ENCODE measurements at regions not wholly inside any gene's neighbourhood (a gene's known extent, or its start where the extent isn't known, plus 50 kb on each side); places are given as distances from the start of the nearest gene placed in this dataset.
"Not testable (repeated sequence)": the region's sequence is repeated elsewhere in the genome, so short reads cannot be mapped to it uniquely, and the experiment has no call there.

GRCh38 chr11:122604621-122605020 lies 50.9 kb upstream of the UBASH3B start:
- DNase-seq: no peak

GRCh38 chr11:122601141-122602125 lies 54.1 kb upstream of the UBASH3B start:
- no peak for DNase-seq

- no peak for DNase-seq
These were observed 55.2 kb upstream of the UBASH3B start for GRCh38 chr11:122600290-122600689.

GRCh38 chr11:122599434-122599833 lies 56.1 kb upstream of the UBASH3B start:
- no peak for DNase-seq

- DNase-seq: no peak
These were observed 56.6 kb upstream of the UBASH3B start for GRCh38 chr11:122598971-122599370.

GRCh38 chr11:122597511-122597910 lies 58.0 kb upstream of the UBASH3B start:
- DNase-seq: no peak

GRCh38 chr11:122594986-122595645 lies 60.4 kb upstream of the UBASH3B start:
- no peak for DNase-seq

- no peak for DNase-seq
These were observed 61.8 kb upstream of the UBASH3B start for GRCh38 chr11:122593473-122594420.

GRCh38 chr11:122592641-122593040 lies 62.9 kb upstream of the UBASH3B start:
- no peak for DNase-seq

- DNase-seq: no peak
These were observed 70.9 kb upstream of the UBASH3B start for GRCh38 chr11:122584670-122585069.

- not testable (repeated sequence) for DNase-seq
These were observed 75.5 kb upstream of the UBASH3B start for GRCh38 chr11:122580071-122580470.

GRCh38 chr11:122578171-122578825 lies 77.2 kb upstream of the UBASH3B start:
- no peak for DNase-seq

GRCh38 chr11:122572592-122572991 lies 82.9 kb upstream of the UBASH3B start:
- DNase-seq: no peak

- DNase-seq: no peak
These were observed 91.8 kb upstream of the UBASH3B start for GRCh38 chr11:122563761-122564160.

GRCh38 chr11:122559734-122560382 lies 95.7 kb upstream of the UBASH3B start:
- no peak for DNase-seq

GRCh38 chr11:122559218-122559617 lies 96.3 kb upstream of the UBASH3B start:
- not testable (repeated sequence) for DNase-seq

- not testable (repeated sequence) for DNase-seq
These were observed 98.4 kb upstream of the UBASH3B start for GRCh38 chr11:122557163-122557562.

GRCh38 chr11:122556605-122557004 lies 98.9 kb upstream of the UBASH3B start:
- DNase-seq: no peak

- no peak for DNase-seq
These were observed 117.5 kb upstream of the UBASH3B start for GRCh38 chr11:122538060-122538459.

- no peak for DNase-seq
These were observed 130.6 kb upstream of the UBASH3B start for GRCh38 chr11:122524898-122525297.

All from GDM1 (cell line).